Endothelial cell of umbilical vein (primary cell): ENCODE measurements at regions not wholly inside any gene's neighbourhood (a gene's known extent, or its start where the extent isn't known, plus 50 kb on each side); places are given as distances from the start of the nearest gene placed in this dataset.

Experiments used
- CTCF ChIP-seq, 2 donors: IDR thresholded peaks; 1 replicate in 1 of 2; 2 replicates in 1 of 2; pipeline ENCODE4 v1.5.1; 2011; ENCODE audit warnings: low read length in 2 of 2, mild to moderate bottlenecking in 2 of 2, moderate library complexity in 2 of 2, control low read depth in 1 of 2, inconsistent platforms in 1 of 2, low read depth in 1 of 2; ENCODE audit not compliant: insufficient read depth in 1 of 2; ENCODE audit errors: extremely low read depth in 1 of 2
- EZH2 ChIP-seq: IDR thresholded peaks from 2 replicates; pipeline ENCODE4 v1.6.1; 2012; ENCODE audit warnings: borderline replicate concordance, low read depth, mild to moderate bottlenecking, moderate library complexity, low read length, inconsistent platforms; ENCODE audit not compliant: severe bottlenecking
- FOS ChIP-seq: IDR thresholded peaks from 2 replicates; pipeline ENCODE4 v1.6.1; 2011; ENCODE audit warnings: mild to moderate bottlenecking, low read length, moderate library complexity, borderline replicate concordance; ENCODE audit not compliant: insufficient read depth
- GATA2 ChIP-seq: IDR thresholded peaks from 2 replicates; pipeline ENCODE4 v1.7.0; 2011; ENCODE audit warnings: low read depth, mild to moderate bottlenecking, moderate library complexity, mixed read lengths, low read length; ENCODE audit not compliant: insufficient read length, insufficient read depth
- JUN ChIP-seq: IDR thresholded peaks from 2 replicates; pipeline ENCODE4 v1.6.1; 2011; ENCODE audit warnings: borderline replicate concordance, low read depth; ENCODE audit not compliant: insufficient read length, insufficient read depth
- MAX ChIP-seq: IDR thresholded peaks from 2 replicates; pipeline ENCODE4 v1.6.1; 2011; ENCODE audit not compliant: insufficient read depth, insufficient read length
- MYC ChIP-seq: IDR thresholded peaks from one replicate; pipeline ENCODE4 v1.6.1; 2011; ENCODE audit warnings: mild to moderate bottlenecking, low read depth, low read length
- POLR2A ChIP-seq: IDR thresholded peaks from 2 replicates; pipeline ENCODE4 v1.6.1; 2012; ENCODE audit warnings: low read depth, mild to moderate bottlenecking, control low read depth, low read length
- POLR2AphosphoS5 ChIP-seq: IDR thresholded peaks from 2 replicates; pipeline ENCODE4 v1.6.1; 2012; ENCODE audit warnings: low read depth, mild to moderate bottlenecking, control low read depth, low read length, moderate library complexity; ENCODE audit not compliant: insufficient read depth

GRCh38 chr13:111410232-111411021 is 90.0 kb downstream of the TEX29 start:
- TF ChIP-seq POLR2AphosphoS5 (no peak), CTCF (IDR thresholded peaks at IDR 0.05; ENCODE audit: extremely low read depth in 1 of 2, insufficient read depth in 1 of 2, low read depth in 1 of 2, low read length in 2 of 2) (no peak), JUN (no peak), POLR2A (no peak), EZH2 (no peak), MAX (no peak), GATA2 (no peak), FOS (no peak), MYC (no peak)
